GM19099 (cell line): ENCODE measurements at regions not wholly inside any gene's neighbourhood (a gene's known extent, or its start where the extent isn't known, plus 50 kb on each side); places are given as distances from the start of the nearest gene placed in this dataset.

ENCODE experiments used
- POLR2A ChIP-seq: IDR thresholded peaks from 3 replicates; pipeline ENCODE4 v1.6.1; 2011; ENCODE audit warnings: low read depth; ENCODE audit not compliant: insufficient read length; ENCODE audit errors: extremely low read depth

DNA sequence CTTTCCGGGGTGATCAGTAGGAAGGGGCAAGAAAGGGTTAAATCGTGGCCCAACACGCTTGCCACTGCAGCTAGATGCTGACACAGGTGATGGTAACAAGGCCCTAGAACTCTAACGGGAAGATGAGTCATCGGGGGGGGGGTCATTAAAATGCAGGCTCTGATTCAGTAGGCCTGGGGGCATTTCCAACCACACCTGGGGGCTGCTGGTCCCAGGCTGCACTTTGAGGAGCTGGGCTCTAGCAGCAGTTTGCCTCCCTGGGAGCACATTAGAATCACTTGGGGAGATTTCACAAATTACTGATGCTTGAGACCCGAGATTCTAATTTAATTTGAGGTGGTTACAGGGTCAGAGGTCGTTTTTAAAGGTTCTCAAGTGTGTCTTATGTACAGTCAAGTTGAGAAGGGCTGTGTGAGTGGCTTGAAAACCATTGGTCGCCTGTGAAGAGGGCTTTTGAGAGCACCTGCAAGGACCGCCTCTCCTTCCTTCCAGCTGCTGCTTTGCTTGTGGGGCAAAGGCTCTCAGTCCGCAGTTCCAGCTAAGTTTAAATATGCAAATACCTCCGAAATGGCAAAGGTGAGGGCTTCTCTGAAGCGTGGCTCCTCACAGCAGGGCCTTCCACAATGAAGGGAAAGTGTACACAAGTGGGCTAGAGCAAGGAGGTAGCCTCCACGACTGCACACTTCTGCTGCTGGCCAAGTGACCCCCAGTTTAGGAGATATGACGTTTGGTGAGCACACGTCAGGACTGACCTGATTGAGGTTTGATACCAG lies 84.2 kb upstream of the KCNK12 start:
- TF ChIP-seq POLR2A, result no peak

DNA sequence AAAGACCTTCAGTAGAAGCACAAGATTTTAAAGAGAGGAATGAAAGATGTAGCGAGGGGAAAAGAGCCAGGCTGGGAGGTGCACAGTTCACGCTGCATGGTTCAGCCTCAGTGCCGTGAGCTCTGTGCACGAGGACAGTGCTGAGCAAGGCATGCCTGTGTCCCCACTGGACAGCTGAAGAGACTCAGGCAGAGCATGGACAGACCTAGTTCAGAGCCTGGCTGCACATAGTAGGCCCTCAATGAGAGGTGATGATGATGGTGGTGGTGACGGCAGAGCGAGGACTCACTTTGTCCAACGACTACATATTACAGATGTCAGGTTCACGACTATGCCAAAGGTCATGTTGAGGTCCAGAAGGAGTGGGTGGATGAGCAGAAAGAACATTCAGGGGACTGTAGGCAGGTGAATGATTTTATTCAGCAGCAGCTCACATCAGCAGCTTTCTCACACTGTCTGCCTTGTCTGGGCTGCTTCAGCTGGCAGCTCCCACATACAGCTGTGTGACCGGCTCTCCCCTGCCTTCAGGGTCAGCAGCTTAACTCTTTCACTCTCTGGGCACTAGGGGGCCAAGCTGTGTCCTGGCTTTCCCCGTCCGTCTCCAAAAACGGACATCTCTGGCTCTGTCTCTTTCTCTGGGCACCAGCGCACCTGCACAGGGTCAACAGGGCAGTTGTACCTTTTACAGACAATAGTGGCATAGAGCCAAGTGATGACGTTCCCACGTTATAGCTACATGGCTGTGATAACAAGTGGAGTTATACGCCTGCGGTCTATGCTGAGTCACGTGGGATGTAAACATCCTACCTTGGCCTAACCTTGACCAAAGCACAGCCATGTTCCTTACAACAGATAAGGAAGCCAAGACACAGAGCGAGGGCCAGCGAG lies 83.4 kb upstream of the KCNK12 start:
- no peak for TF ChIP-seq POLR2A

DNA sequence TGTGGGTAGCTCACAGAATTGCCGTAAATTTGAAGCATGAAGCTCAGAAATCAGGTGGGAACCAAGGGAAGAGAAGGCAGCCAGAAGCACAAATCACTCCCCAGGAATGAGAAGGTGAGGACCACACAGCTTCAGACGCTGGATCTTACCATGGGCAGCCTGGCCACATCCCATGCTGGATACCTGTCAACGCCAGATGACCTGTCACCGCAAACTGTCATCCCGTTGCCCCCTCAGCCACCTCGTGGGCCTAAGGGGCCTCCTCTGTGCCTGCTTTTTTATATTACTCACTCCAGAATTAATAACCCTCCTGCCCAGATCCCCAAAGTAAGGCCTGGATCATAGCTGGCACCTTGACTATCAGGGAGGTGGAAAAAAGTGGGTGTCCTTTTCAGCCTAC lies 82.3 kb upstream of the KCNK12 start:
- no peak for TF ChIP-seq POLR2A

DNA sequence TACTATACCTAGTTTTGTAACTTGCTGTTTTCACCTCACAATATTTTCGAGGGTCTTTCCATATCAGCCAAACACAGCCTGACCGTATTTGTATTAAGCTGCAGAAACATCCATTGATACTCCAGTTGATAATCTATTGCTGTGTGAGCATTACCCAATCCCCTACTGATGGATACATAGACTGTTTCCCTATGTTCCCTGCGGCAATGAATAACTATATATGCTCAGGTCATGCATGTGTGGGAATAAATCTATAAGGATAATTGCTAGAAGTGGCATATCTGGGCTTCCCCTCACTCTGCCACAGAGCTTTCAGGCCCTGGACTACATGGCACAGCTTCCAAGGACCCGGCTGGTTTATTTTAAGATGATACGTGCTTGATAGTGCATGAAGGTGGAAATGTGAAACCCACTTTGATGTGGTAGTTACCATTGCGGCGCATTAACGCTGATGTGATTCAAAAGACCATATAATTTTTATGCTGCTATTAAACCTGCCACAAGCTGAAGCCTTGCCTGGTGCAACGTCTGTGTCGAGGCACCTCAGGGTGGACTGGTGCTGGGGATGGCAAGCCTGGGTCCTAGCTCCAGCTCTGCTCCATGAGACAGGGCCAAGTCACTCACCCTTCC lies 81.4 kb upstream of the KCNK12 start:
- no peak for TF ChIP-seq POLR2A

DNA sequence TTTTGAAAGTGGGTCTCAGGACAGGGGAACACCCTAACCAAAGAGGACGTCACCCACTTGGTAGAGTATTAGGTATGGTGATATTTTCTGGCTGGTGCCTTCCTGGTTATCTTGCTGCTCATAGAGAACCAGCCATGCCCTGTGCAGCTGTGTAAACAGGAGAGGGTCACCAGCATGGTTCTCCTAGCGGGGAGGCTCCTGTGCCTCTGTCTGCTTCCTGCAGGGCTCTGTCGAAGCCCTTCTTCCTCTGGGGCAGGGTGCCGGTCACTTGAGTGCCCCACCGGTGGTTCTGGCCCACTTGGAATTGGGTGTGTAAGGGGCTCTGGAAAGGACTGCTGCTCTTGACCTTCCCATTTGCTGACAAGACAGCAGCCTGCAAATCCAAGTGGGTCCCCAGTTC lies 80.5 kb upstream of the KCNK12 start:
- TF ChIP-seq POLR2A, result no peak

DNA sequence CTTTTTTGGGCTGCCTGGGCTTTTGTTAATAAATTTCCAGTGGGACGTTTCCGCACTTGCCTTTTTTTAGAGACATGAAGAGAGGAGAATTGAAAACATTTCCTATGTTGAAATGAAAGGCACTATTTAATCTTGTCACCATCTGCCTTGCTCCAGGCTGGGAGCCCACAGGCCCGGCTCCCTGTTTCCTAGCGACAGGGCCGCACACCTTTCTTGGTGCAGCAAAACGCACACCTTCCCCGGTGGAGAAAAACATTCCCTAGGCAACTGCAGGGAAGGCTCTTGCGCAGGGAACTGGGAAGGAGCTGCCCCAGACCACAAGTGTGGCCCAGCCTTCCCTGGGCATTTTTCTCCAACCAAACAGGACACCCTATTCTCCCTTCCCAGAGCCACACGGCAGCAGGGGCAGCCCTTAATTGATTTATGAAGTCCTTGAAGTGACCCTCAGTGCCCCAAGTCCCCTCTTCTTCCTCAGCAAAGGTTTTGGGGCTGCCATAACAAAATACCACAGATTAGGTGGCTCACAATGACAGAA lies 79.3 kb upstream of the KCNK12 start:
- TF ChIP-seq POLR2A, result no peak

DNA sequence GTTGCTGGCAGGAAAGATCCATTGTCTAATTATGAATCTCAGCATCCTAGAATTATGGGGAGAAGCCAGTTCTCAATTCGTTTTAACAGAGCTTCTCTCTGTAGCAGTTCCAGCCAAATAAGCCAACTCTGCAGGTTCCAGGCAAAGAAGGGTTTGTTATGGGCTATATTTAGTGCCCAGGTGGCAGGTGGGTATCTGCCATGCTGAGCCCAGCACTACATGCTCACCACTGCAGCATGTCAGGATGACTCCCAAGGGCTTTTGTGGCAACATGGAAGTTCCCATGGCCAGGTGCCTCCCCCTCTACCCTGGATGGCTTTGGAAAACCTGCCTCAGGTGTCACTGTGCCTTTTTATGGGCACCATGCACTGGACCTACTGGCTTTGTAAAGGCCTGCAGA lies 74.5 kb upstream of the KCNK12 start:
- no peak for TF ChIP-seq POLR2A

DNA sequence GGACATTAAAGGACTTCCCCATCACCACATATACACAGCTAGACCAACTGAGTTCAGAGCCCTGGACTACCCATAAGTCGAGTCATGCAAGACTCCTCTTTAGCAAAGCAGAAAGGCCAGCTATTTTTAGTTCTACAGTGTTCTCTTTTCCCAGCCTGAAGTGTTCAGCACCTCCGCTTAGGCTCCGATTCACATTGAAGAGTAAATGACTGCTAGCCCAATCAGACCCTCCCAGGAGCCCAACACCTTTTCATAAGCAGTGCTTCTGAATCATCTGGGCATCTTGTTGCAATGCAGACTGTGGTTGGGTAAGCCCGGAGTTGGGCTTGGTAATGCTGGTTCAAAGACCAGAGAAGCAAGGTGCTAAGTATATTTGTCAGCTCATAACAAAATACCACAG lies 73.6 kb upstream of the KCNK12 start:
- no peak for TF ChIP-seq POLR2A

DNA sequence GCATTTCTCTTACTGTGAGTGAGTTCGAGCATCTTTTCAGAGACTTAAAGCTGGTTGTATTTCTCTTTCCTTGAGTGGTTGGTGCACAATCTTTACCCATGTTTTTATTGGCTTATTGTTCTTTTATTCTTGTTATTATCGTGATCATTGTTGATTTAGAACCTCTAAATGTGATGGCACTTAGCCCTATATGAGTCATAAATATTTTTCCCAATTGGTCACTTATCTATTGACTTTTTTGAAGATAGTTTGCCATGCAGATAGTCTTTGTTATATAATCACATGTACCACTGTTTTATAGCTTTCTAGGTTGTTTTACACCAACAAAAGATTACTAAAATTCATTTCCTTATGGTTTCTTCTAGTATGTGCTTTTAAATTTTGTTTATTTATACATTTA lies 70.6 kb upstream of the KCNK12 start:
- no peak for TF ChIP-seq POLR2A

DNA sequence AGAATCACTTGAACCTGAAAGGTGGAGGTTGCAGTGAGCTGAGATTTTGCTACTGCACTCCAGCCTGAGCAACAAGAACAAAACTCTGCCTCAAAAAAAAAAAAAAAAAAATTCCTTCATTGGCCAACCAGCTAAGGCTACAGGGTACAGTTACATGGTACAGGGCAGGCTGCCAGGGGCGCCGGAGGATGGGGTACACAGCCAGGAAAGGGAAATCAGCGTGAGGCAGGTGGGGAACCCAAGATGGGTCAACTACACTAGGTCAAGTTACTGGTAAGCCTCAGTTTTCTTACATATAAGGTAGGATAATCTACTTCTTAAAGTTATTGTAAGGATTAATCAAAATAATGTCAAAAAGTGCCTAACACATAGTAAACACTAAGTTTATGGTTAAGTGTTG lies 69.6 kb upstream of the KCNK12 start:
- no peak for TF ChIP-seq POLR2A

DNA sequence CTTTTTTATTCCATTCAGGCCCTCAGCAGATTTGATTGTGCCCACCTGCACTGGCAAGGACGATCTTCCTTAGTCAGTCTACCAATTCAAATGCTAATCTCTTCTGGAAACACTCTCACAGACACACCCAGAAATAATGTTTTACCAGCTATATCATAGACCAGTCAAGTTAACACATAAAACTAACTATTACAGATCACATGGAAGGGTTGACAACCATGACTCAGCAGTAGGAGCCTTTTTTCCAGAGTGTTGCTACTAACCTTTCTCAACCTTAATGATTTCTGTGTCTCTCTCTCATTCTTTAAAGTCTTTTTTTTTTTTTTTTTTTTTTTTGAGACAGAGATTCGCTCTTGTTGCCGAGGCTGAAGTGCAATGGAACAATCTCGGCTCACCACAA lies 68.7 kb upstream of the KCNK12 start:
- TF ChIP-seq POLR2A, result no peak

DNA sequence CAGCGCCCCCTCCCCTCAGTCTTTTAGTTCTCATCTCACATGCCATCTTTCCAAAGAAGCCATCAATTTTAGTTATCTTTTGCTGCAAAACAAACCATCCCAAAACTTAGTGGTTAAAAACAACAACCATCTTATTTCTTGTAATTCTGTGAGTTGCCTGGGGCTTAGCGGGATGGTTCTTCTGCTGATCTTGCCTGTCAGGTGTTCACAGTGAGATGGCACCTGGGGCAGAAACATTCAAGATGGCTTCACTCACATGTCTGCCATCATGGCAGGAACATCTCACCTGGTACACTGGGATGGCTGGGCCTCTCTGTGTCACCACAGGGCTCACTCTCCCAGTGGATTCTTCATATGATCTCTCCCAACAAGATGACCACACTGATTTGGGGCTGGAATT lies 67.6 kb upstream of the KCNK12 start:
- no peak for TF ChIP-seq POLR2A

DNA sequence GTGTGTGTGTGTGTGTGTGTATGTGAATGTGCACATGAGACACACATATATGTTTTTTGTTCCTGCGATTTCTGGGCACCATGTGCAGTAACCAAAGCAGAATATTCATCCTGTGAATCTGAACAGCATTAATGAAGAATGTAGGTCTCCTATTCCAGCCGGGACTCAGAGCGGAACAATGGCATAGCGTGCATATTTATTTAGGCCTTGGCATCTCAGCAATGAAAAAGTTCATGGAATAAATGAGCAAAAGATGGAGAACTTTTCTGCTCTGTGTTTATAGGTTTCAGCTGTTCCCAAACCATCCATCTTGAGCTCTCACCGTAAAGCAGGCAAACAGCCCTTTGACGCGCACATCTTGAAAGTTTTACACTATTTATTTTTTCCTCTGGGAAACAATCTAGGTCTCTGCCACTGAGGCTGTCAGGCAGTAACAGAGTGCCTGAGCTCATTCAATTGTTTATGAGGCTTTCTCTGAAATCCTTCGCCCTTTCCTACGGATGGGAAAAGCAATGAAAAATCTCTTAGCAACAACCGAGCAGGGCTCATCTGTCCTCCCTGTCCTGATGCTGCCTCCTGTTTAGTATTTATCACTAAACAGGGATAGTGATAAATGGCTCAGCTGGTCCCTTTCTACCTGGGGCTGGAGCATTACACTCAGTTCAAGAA lies 65.9 kb upstream of the KCNK12 start:
- no peak for TF ChIP-seq POLR2A

DNA sequence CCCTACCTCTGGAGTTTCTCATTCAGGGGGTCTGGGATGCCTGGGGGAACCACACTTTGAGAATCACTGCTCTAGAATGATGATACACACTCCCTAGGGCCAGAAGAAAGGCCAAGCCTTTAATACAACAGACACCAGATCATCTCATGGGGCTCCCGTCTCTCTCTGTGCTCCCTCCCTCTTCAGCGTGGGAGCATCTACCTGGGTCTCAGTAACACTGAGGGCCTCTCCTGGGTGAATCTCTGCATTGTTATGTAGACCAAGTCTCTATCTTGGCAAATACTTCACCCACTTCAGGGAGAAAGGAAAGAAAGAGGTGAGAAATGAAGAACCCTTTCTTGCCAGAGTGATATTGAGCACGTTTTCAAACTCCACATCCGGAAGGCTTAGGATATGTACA lies 65.4 kb upstream of the KCNK12 start:
- TF ChIP-seq POLR2A, result no peak

DNA sequence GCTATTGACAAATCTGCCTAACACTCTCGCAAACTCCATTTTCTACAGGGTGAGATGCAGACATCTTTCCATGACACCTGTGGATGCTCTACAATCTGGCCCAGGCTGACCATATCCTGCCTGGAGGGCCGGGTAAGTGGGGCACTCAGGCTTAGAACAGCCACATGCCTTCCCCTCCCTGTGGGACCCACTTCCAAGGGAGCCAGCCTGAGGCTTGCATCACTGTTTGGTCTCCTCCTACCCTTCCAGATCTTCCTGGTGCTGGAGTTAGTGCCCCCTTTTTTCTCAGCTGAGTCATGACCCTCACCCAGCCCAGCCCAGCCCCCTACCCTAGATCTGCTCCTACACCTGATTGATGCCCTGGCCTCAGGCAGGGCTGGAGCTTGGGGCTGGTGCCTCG lies 62.0 kb upstream of the KCNK12 start:
- TF ChIP-seq POLR2A, result no peak

DNA sequence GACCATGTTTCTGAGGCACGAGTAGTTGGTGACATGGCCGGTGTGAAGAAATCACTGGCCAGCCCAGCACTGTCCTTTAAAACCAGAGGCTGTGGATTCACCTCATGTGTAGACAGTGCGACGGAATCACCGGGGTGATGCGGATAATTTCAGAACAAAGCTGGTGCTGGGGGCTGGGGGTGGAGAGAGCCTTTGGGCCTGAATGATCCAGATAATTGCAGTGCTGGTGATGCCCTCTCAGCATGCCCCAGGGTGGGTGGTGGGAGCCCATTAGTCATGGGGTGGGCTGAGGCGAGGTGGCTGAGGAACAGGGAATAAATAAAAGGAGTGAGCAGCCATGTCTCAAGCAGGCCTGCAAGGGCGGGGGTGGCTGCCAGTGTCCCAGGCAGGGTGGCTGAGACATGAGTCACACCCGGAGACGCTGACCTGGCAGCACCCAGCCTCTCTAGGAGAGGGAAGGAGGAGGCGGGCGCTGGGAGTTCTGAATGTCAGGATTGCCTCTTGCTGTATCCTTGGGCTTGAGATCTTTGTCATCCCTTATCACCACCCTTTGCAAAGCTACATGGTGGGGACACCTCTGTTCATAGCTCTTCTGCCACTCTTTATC lies 61.1 kb upstream of the KCNK12 start:
- TF ChIP-seq POLR2A, result no peak
